AG09309 (cell line): ENCODE measurements at regions not wholly inside any gene's neighbourhood (a gene's known extent, or its start where the extent isn't known, plus 50 kb on each side); places are given as distances from the start of the nearest gene placed in this dataset.

Experiments
- DNase-seq: peaks from one replicate; pipeline ENCODE4 v3.0.0-alpha.2; 2010; ENCODE audit warnings: low read depth
- H3K4me3 ChIP-seq: 2 replicates; pipeline ENCODE4 v1.5.1; 2011; ENCODE audit warnings: mild to moderate bottlenecking, low read depth, low read length, moderate library complexity; ENCODE audit not compliant: control insufficient read depth
- TF ChIP-seq, protein P1 (sequence below): IDR thresholded peaks from 2 replicates; pipeline ENCODE4 v1.5.1; 2011; ENCODE audit warnings: mild to moderate bottlenecking, low read depth, low read length, inconsistent platforms; ENCODE audit not compliant: insufficient read depth, control insufficient read depth; ENCODE audit errors: missing control alignments

GRCh38 chr5:2131196-2131595 lies 248.5 kb upstream of the IRX4 start:
- no peak overlapping the region for H3K4me3 ChIP-seq
- TF ChIP-seq, protein P1, sequence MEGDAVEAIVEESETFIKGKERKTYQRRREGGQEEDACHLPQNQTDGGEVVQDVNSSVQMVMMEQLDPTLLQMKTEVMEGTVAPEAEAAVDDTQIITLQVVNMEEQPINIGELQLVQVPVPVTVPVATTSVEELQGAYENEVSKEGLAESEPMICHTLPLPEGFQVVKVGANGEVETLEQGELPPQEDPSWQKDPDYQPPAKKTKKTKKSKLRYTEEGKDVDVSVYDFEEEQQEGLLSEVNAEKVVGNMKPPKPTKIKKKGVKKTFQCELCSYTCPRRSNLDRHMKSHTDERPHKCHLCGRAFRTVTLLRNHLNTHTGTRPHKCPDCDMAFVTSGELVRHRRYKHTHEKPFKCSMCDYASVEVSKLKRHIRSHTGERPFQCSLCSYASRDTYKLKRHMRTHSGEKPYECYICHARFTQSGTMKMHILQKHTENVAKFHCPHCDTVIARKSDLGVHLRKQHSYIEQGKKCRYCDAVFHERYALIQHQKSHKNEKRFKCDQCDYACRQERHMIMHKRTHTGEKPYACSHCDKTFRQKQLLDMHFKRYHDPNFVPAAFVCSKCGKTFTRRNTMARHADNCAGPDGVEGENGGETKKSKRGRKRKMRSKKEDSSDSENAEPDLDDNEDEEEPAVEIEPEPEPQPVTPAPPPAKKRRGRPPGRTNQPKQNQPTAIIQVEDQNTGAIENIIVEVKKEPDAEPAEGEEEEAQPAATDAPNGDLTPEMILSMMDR = no peak
- no peak for DNase-seq

GRCh38 chr5:2130361-2130760 lies 247.6 kb upstream of the IRX4 start:
- no peak for DNase-seq
- TF ChIP-seq, protein P1 = no peak
- H3K4me3 ChIP-seq = no peak overlapping the region

GRCh38 chr5:2129568-2130272 lies 247.0 kb upstream of the IRX4 start:
- DNase-seq = no peak
- no peak overlapping the region for H3K4me3 ChIP-seq
- TF ChIP-seq, protein P1 = no peak

DNA sequence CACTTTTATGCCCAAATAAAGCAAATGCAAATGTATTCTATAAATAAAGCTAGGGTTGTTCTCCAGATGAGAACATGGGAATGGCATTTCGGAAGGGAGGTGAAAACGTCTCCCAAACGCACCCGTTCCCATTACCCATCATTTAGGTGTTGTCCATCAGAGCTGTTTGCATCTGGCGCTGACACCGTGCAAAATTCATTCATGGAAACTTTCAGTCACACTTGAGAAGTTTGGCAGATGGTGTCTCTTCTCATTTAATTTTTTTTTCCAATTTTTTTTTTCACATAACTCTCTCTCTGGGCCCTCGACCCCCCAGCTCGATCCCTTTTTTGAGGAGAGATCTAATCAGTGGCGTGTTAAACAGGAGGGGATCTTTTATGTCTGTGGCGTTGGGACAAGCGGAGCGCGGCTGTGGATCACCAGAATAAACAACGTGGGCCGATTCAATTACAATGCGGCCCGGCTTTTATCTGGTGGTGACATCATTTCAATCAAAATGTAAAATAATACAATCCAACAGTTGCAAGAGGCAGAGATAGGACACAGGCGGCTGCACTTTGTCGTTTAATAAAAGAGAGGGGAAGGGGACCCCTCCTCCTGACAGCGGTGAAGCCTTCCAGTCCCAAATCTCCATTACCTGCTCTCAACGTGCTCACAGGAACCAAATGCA lies 246.1 kb upstream of the IRX4 start:
- TF ChIP-seq, protein P1 = no peak
- no peak overlapping the region for H3K4me3 ChIP-seq

DNA sequence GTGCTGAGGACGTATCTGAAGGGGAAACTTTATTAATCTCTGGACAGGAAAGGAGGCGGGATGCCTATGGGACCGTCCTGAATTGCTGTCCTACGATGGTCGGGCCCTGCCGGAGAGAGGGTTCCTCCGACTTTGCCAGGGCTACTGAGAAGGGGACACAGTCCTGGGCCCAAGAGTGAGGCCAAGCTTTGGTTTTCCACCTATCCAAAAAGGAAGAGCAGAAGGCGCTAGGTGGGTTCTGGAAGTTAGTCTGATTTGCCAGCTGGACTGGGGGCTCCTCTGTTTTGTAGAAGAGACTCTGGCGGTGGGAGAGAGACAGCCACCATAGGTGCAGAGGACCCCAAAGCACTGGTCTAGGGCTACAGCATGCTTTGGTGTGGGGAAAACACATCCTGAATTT lies 243.8 kb upstream of the IRX4 start:
- H3K4me3 ChIP-seq = no peak overlapping the region
- TF ChIP-seq, protein P1 = no peak
- DNase-seq = no peak

More for the DNA sequence above, 246.1 kb upstream of the IRX4 start:
- no peak for DNase-seq

GRCh38 chr5:2125901-2126265 lies 243.2 kb upstream of the IRX4 start:
- no peak for DNase-seq
- TF ChIP-seq, protein P1 = no peak
- H3K4me3 ChIP-seq = no peak overlapping the region
